ENCODE measurements at regions not wholly inside any gene's neighbourhood (a gene's known extent, or its start where the extent isn't known, plus 50 kb on each side); places are given as distances from the start of the nearest gene placed in this dataset.
"Not testable (repeated sequence)": the region's sequence is repeated elsewhere in the genome, so short reads cannot be mapped to it uniquely, and the experiment has no call there.

DNA sequence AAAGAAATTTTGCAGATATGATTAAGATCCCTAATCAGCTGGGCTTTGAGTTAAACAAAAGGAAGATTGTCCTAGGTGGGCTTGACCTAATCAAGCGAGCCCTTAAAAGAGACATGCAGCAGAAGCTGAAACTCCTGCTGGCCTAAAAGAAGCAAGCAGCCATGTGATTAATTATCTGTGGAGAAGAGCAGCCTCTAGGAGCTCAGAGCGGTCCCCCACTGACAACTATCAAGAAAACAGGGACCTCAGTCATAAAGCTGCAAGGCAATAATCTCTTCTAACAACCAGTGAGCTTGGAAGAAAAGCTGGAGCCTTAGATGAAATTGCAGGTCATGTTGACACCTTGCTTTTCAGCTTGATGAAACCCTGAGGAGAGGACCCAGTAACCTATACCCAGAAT, 288.9 kb upstream of the CLEC14A start:
- H3K9me3 ChIP-seq (ENCODE audit: control insufficient read depth in 2 of 2, low read length in 2 of 2), result no peaks in the 10 kb centered on the region
- H3K36me3 ChIP-seq (ENCODE audit: control insufficient read depth in 2 of 2, insufficient read depth in 2 of 2, low read length in 2 of 2), result no peaks in the 10 kb centered on the region
- no peak overlapping the region for H3K9ac ChIP-seq (ENCODE audit: low read depth in 1 of 2, low read length in 2 of 2)
- no peaks in the 10 kb centered on the region for H3K4me1 ChIP-seq (ENCODE audit: control insufficient read depth in 2 of 2, insufficient read depth in 2 of 2, low read length in 2 of 2)
- no peak overlapping the region for H3K4me3 ChIP-seq (ENCODE audit: low read length in 2 of 2)
- H3K27ac ChIP-seq (ENCODE audit: low read depth in 2 of 2, low read length in 2 of 2), result no peak overlapping the region
- H3K27me3 ChIP-seq (ENCODE audit: control insufficient read depth in 2 of 2, insufficient read depth in 2 of 2, low read length in 2 of 2), result no peaks in the 10 kb centered on the region

DNA sequence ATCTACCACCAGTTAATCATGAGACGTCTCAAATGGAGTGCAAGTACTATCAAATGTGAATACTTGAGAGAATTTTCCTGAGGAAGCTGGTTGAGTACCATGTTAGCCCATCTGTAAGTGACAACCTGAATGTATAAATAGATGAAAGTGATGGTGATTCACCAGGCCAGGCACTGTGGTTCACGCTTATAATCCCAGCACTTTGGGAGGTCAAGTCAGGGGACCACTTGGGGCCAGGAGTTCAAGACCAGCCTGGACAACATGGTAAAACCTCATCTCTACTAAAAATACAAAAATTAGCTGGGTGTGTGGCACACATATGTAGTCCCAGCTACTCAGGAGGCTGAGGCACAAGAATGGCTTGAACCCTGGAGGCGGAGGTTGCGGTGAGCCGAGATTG, 288.0 kb upstream of the CLEC14A start:
- H3K9me3 ChIP-seq (ENCODE audit: control insufficient read depth in 2 of 2, low read length in 2 of 2); H3K27ac ChIP-seq (ENCODE audit: low read depth in 2 of 2, low read length in 2 of 2); H3K4me3 ChIP-seq (ENCODE audit: low read length in 2 of 2); H3K9ac ChIP-seq (ENCODE audit: low read depth in 1 of 2, low read length in 2 of 2); H3K27me3 ChIP-seq (ENCODE audit: control insufficient read depth in 2 of 2, insufficient read depth in 2 of 2, low read length in 2 of 2); H3K36me3 ChIP-seq (ENCODE audit: control insufficient read depth in 2 of 2, insufficient read depth in 2 of 2, low read length in 2 of 2); H3K4me1 ChIP-seq (ENCODE audit: control insufficient read depth in 2 of 2, insufficient read depth in 2 of 2, low read length in 2 of 2): not testable (repeated sequence)

DNA sequence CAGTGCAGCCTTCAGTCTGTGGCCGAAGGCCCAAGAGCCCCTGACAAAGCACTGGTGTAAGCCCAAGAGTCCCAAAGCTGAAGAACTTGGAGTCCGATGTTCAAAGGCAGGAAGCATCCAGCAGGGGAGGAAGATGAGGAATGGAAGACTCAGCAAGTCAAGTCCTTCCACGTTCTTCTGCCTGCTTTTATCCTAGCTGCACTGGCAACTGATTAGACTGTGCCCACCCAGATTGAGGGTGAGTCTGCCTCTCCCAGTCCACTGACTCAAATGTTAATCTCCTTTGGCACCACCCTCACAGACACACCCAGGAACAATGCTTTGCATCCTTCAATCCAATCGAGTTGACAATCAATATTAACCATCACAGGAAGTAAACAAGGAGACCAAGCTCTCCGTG, 282.2 kb upstream of the CLEC14A start:
- not testable (repeated sequence) for H3K27me3 ChIP-seq (ENCODE audit: control insufficient read depth in 2 of 2, insufficient read depth in 2 of 2, low read length in 2 of 2); H3K36me3 ChIP-seq (ENCODE audit: control insufficient read depth in 2 of 2, insufficient read depth in 2 of 2, low read length in 2 of 2); H3K4me3 ChIP-seq (ENCODE audit: low read length in 2 of 2); H3K4me1 ChIP-seq (ENCODE audit: control insufficient read depth in 2 of 2, insufficient read depth in 2 of 2, low read length in 2 of 2); H3K9ac ChIP-seq (ENCODE audit: low read depth in 1 of 2, low read length in 2 of 2); H3K9me3 ChIP-seq (ENCODE audit: control insufficient read depth in 2 of 2, low read length in 2 of 2); H3K27ac ChIP-seq (ENCODE audit: low read depth in 2 of 2, low read length in 2 of 2)

DNA sequence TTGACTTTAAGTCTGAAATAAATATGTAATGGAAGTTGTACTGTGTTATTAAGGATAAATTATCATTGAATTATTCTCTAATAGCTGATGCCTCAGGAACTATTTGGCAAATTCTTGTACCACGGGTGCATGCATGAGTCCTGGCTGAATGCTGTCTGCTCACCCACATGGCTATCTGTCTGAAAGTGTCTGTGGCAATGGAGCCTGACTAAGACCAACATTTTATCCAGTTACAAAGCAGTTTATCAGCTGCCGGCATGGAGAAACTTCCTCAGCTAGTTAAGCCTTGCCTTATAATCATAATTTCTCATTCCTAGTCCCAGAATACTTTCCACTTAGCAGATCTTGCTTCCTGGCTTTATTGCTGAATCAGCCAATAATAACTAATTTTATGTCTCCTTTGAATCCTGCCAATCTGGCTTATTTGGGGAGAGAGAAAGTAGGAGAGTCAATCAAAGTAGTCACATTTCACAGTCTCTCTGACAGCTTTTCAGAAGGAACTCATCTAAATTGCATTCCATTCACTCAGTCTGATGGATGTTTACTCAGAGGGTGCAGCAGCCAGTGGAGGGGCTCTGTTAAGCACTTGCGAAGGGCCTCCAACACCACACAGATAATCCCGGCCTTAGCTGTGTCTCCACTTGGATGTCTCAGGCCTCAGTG, 280.6 kb upstream of the CLEC14A start:
- Histone ChIP-seq H3K4me3 (ENCODE audit: low read length in 2 of 2) (no peak overlapping the region), H3K36me3 (ENCODE audit: control insufficient read depth in 2 of 2, insufficient read depth in 2 of 2, low read length in 2 of 2) (no peaks in the 10 kb centered on the region), H3K9ac (ENCODE audit: low read depth in 1 of 2, low read length in 2 of 2) (no peak overlapping the region), H3K9me3 (ENCODE audit: control insufficient read depth in 2 of 2, low read length in 2 of 2) (no peaks in the 10 kb centered on the region), H3K27me3 (ENCODE audit: control insufficient read depth in 2 of 2, insufficient read depth in 2 of 2, low read length in 2 of 2) (no peaks in the 10 kb centered on the region), H3K4me1 (ENCODE audit: control insufficient read depth in 2 of 2, insufficient read depth in 2 of 2, low read length in 2 of 2) (no peaks in the 10 kb centered on the region), H3K27ac (ENCODE audit: low read depth in 2 of 2, low read length in 2 of 2) (no peak overlapping the region)

DNA sequence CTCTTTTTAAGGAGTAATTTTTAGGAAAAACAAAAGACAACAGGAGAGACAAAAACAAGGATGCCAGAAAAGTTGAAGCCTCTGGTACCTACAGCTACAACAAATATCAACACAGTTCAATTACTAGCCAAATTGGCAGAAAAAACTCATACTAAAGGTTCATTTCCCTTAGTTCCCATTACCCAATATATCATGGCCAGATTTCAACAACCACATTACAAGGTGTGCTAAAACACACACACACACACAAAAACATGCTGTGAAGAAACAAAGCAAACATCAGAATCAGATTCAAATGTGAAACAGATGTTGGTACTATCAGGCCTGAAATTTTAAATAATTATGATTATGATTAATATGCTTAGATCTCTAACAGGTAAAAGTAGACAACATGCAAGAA, 272.7 kb upstream of the CLEC14A start:
- H3K27me3 ChIP-seq (ENCODE audit: control insufficient read depth in 2 of 2, insufficient read depth in 2 of 2, low read length in 2 of 2), result no peaks in the 10 kb centered on the region
- H3K4me1 ChIP-seq (ENCODE audit: control insufficient read depth in 2 of 2, insufficient read depth in 2 of 2, low read length in 2 of 2), result no peaks in the 10 kb centered on the region
- no peak overlapping the region for H3K27ac ChIP-seq (ENCODE audit: low read depth in 2 of 2, low read length in 2 of 2)
- H3K4me3 ChIP-seq (ENCODE audit: low read length in 2 of 2), result no peak overlapping the region
- H3K36me3 ChIP-seq (ENCODE audit: control insufficient read depth in 2 of 2, insufficient read depth in 2 of 2, low read length in 2 of 2), result no peaks in the 10 kb centered on the region
- H3K9me3 ChIP-seq (ENCODE audit: control insufficient read depth in 2 of 2, low read length in 2 of 2), result no peaks in the 10 kb centered on the region
- H3K9ac ChIP-seq (ENCODE audit: low read depth in 1 of 2, low read length in 2 of 2), result no peak overlapping the region

DNA sequence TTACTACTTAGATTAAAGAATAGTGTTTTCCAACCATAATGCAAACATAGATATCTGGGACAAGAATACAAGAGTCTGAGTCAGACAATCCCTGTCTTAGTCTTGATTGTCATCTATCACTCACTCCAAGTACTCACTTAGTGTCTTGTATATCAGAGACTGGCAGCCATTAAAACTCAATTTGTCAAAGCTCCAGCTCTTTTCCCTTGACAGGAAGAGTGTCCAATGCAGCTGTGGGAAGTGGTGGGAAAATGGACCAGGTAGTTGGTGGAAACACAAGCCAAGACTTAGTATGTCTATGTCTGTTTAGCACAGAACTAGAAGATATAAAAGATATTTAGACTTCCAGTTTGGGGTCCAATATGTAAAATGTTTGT, 271.6 kb upstream of the CLEC14A start:
- Histone ChIP-seq H3K4me1 (ENCODE audit: control insufficient read depth in 2 of 2, insufficient read depth in 2 of 2, low read length in 2 of 2) (no peaks in the 10 kb centered on the region), H3K36me3 (ENCODE audit: control insufficient read depth in 2 of 2, insufficient read depth in 2 of 2, low read length in 2 of 2) (no peaks in the 10 kb centered on the region), H3K27ac (ENCODE audit: low read depth in 2 of 2, low read length in 2 of 2) (no peak overlapping the region), H3K9me3 (ENCODE audit: control insufficient read depth in 2 of 2, low read length in 2 of 2) (no peaks in the 10 kb centered on the region), H3K4me3 (ENCODE audit: low read length in 2 of 2) (no peak overlapping the region), H3K9ac (ENCODE audit: low read depth in 1 of 2, low read length in 2 of 2) (no peak overlapping the region), H3K27me3 (ENCODE audit: control insufficient read depth in 2 of 2, insufficient read depth in 2 of 2, low read length in 2 of 2) (no peaks in the 10 kb centered on the region)

DNA sequence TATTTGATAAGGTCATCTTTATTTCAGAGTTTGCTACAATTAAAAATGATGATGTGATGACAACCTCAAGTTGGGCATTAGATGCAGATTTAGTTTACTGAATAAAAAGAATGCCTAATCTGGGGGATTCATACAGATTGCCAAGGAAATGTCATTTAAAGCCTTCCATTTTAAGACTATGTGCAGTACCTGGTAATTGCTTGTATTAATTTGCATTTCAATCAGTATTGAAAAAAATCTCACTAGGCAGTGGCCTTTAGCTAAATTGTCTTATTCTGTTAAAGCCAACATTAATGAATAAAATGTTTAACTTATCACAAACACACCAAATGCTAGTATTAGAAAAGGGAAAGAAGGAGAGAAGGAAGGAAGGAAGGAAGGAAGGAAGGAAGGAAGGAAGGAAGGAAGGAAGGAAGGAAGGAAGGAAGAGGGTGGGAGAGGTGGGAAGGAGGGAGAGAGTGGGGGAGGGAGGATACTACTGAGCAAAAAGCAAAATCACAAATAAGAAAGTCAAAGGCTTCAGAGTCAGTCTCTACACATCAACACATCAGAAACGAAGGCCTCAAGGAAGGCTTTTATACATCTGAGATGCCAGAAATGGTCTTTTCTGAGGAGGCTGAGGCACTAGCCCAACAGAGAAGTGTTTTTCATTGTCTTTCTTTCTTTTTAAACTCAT, 271.1 kb upstream of the CLEC14A start:
- Histone ChIP-seq H3K36me3 (ENCODE audit: control insufficient read depth in 2 of 2, insufficient read depth in 2 of 2, low read length in 2 of 2) (no peaks in the 10 kb centered on the region), H3K9me3 (ENCODE audit: control insufficient read depth in 2 of 2, low read length in 2 of 2) (no peaks in the 10 kb centered on the region), H3K9ac (ENCODE audit: low read depth in 1 of 2, low read length in 2 of 2) (no peak overlapping the region), H3K4me3 (ENCODE audit: low read length in 2 of 2) (no peak overlapping the region), H3K27ac (ENCODE audit: low read depth in 2 of 2, low read length in 2 of 2) (no peak overlapping the region), H3K27me3 (ENCODE audit: control insufficient read depth in 2 of 2, insufficient read depth in 2 of 2, low read length in 2 of 2) (no peaks in the 10 kb centered on the region), H3K4me1 (ENCODE audit: control insufficient read depth in 2 of 2, insufficient read depth in 2 of 2, low read length in 2 of 2) (no peaks in the 10 kb centered on the region)

DNA sequence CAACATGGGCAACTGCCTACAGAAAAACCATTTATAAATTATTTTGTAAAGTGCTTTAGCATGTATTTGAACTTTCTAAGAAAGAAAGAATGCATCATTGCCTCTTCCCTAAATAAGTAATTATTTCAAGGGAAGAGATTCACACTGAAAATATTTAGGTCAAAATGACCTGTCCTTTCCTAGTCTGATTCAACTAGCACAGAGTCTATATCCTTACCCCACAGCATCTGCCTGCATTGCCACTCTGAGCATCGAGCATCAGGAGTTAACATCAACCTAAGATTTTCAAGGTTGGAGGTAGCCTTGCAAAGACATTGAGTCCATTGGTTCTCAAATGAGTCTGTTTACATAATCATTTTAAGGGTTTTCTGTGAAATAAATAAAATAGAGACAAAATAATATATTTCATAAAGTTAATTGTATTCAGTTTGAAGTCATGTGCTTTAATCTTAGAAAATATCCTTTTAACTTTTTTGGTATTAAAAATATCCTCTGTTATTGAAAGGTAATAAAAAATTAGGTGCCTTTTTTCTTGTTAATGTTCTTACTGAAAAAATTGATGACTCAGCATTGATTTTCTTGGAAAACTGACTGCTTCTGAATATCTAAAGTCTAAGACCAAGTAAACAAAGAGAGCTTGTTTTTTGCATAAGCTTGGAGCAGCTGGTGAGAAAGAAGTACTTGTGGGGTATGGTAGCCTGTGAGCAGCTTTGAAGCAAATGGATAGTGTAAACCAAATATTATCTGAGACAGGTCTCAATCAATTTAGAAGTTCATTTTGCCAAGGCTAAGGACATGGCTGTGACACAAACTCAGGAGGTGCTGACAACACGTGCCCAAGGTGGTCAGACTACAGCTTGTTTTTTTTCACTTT, 269.0 kb upstream of the CLEC14A start:
- no peaks in the 10 kb centered on the region for H3K36me3 ChIP-seq (ENCODE audit: control insufficient read depth in 2 of 2, insufficient read depth in 2 of 2, low read length in 2 of 2)
- no peaks in the 10 kb centered on the region for H3K9me3 ChIP-seq (ENCODE audit: control insufficient read depth in 2 of 2, low read length in 2 of 2)
- no peak overlapping the region for H3K4me3 ChIP-seq (ENCODE audit: low read length in 2 of 2)
- no peaks in the 10 kb centered on the region for H3K27me3 ChIP-seq (ENCODE audit: control insufficient read depth in 2 of 2, insufficient read depth in 2 of 2, low read length in 2 of 2)
- no peaks in the 10 kb centered on the region for H3K4me1 ChIP-seq (ENCODE audit: control insufficient read depth in 2 of 2, insufficient read depth in 2 of 2, low read length in 2 of 2)
- no peak overlapping the region for H3K27ac ChIP-seq (ENCODE audit: low read depth in 2 of 2, low read length in 2 of 2)
- no peak overlapping the region for H3K9ac ChIP-seq (ENCODE audit: low read depth in 1 of 2, low read length in 2 of 2)

DNA sequence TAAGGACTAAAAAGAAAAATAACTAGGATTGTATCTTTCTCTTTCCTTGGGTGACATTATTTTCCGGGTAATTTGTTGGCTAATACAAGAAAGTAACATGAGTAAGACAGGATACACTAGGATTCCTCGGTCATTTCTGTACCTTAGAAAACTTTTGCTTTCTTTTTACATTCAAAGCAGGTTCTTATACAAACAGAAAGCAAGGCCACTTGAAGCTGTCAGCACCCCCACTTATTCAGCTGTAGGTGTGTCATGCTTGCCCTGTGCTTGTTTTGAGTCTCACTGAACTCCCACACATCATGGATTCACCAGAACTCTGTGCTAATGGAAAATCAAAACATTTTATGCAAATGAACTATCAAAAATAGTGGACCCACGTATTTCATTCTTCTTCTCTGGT, 266.8 kb upstream of the CLEC14A start:
- no peak overlapping the region for H3K4me3 ChIP-seq (ENCODE audit: low read length in 2 of 2)
- H3K9ac ChIP-seq (ENCODE audit: low read depth in 1 of 2, low read length in 2 of 2), result no peak overlapping the region
- H3K27ac ChIP-seq (ENCODE audit: low read depth in 2 of 2, low read length in 2 of 2), result no peak overlapping the region
- H3K36me3 ChIP-seq (ENCODE audit: control insufficient read depth in 2 of 2, insufficient read depth in 2 of 2, low read length in 2 of 2), result no peaks in the 10 kb centered on the region
- H3K9me3 ChIP-seq (ENCODE audit: control insufficient read depth in 2 of 2, low read length in 2 of 2), result no peaks in the 10 kb centered on the region
- no peaks in the 10 kb centered on the region for H3K4me1 ChIP-seq (ENCODE audit: control insufficient read depth in 2 of 2, insufficient read depth in 2 of 2, low read length in 2 of 2)
- no peaks in the 10 kb centered on the region for H3K27me3 ChIP-seq (ENCODE audit: control insufficient read depth in 2 of 2, insufficient read depth in 2 of 2, low read length in 2 of 2)

DNA sequence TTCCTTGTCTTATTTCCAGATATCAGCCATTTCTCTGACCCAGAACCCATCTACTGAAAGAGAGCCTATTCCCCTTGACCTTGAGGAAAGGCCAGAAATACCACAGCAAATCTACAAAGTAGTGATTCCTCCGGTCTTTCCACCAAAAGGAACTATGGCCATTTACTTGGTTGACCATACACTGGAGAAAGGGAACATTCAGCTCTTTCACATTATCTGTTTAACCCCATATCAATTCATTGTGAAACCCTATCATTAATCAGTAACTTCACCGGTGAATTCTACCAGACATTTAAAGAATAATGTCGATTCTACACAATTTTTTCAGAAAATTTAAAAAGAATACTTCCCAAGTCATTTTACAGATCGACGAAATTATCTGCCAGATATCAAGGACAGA, 265.7 kb upstream of the CLEC14A start:
- Histone ChIP-seq H3K36me3 (ENCODE audit: control insufficient read depth in 2 of 2, insufficient read depth in 2 of 2, low read length in 2 of 2) (no peaks in the 10 kb centered on the region), H3K27me3 (ENCODE audit: control insufficient read depth in 2 of 2, insufficient read depth in 2 of 2, low read length in 2 of 2) (no peaks in the 10 kb centered on the region), H3K4me3 (ENCODE audit: low read length in 2 of 2) (no peak overlapping the region), H3K9me3 (ENCODE audit: control insufficient read depth in 2 of 2, low read length in 2 of 2) (no peaks in the 10 kb centered on the region), H3K4me1 (ENCODE audit: control insufficient read depth in 2 of 2, insufficient read depth in 2 of 2, low read length in 2 of 2) (no peaks in the 10 kb centered on the region), H3K9ac (ENCODE audit: low read depth in 1 of 2, low read length in 2 of 2) (no peak overlapping the region), H3K27ac (ENCODE audit: low read depth in 2 of 2, low read length in 2 of 2) (no peak overlapping the region)
